Tibial nerve (tissue), 3 donors: ENCODE measurements at regions not wholly inside any gene's neighbourhood (a gene's known extent, or its start where the extent isn't known, plus 50 kb on each side); places are given as distances from the start of the nearest gene placed in this dataset.

Source experiments
- EP300 ChIP-seq, 2 donors: sonication (generic); formaldehyde crosslinking; IDR thresholded peaks; one replicate each; pipeline ENCODE4 v1.6.1; 2017; ENCODE audit warnings: antibody characterized with exemption in 2 of 2, mild to moderate bottlenecking in 1 of 2
- POLR2A ChIP-seq, 2 donors: fragments of 450-650 bp; IDR thresholded peaks; one replicate each; pipeline ENCODE4 v1.6.1; 2017; ENCODE audit warnings: antibody characterized with exemption in 2 of 2, mild to moderate bottlenecking in 2 of 2, moderate library complexity in 2 of 2

GRCh38 chrX:150088042-150088441, 149.8 kb upstream of the EOLA2 start:
- TF ChIP-seq POLR2A (IDR thresholded peaks at IDR 0.05) (no peak), EP300 (IDR thresholded peaks at IDR 0.05) (no peak)
